ENCODE measurements at regions not wholly inside any gene's neighbourhood (a gene's known extent, or its start where the extent isn't known, plus 50 kb on each side); places are given as distances from the start of the nearest gene placed in this dataset.
"Not testable (repeated sequence)": the region's sequence is repeated elsewhere in the genome, so short reads cannot be mapped to it uniquely, and the experiment has no call there.

GRCh38 chr1:112110031-112110430 is 120.6 kb upstream of the KCND3 start:
- TF ChIP-seq CTCF (IDR thresholded peaks at IDR 0.05; ENCODE audit: extremely low read depth, insufficient read depth, missing control alignments) = no peak
- no peak for DNase-seq (ENCODE audit: low spot score)
- in situ Hi-C loops (cut with MboI; ENCODE audit: low pct_unique_long_range_greater_than_20kb, low sequenced_read_pairs, unreplicated experiment) = no loop called here

- no peak for DNase-seq (ENCODE audit: low spot score)
- in situ Hi-C loops (cut with MboI; ENCODE audit: low pct_unique_long_range_greater_than_20kb, low sequenced_read_pairs, unreplicated experiment) = no loop called here
- no peak for TF ChIP-seq CTCF (IDR thresholded peaks at IDR 0.05; ENCODE audit: extremely low read depth, insufficient read depth, missing control alignments)
Observed at GRCh38 chr1:112111734-112112133, 122.3 kb upstream of the KCND3 start.

GRCh38 chr1:112114540-112114939 is 125.1 kb upstream of the KCND3 start:
- no peak for DNase-seq (ENCODE audit: low spot score)

GRCh38 chr1:112126598-112126997 is 137.1 kb upstream of the KCND3 start:
- in situ Hi-C loops (cut with MboI; ENCODE audit: low pct_unique_long_range_greater_than_20kb, low sequenced_read_pairs, unreplicated experiment) = no loop called here
- DNase-seq (ENCODE audit: low spot score) = no peak
- no peak for TF ChIP-seq CTCF (IDR thresholded peaks at IDR 0.05; ENCODE audit: extremely low read depth, insufficient read depth, missing control alignments)

More at GRCh38 chr1:112114540-112114939, 125.1 kb upstream of the KCND3 start:
- in situ Hi-C loops (cut with MboI; ENCODE audit: low pct_unique_long_range_greater_than_20kb, low sequenced_read_pairs, unreplicated experiment) = no loop called here
- TF ChIP-seq CTCF (IDR thresholded peaks at IDR 0.05; ENCODE audit: extremely low read depth, insufficient read depth, missing control alignments) = no peak

- DNase-seq (ENCODE audit: low spot score); in situ Hi-C loops (cut with MboI; ENCODE audit: low pct_unique_long_range_greater_than_20kb, low sequenced_read_pairs, unreplicated experiment): not testable (repeated sequence)
Observed at GRCh38 chr1:112127606-112128005, 138.1 kb upstream of the KCND3 start.

- in situ Hi-C loops (cut with MboI; ENCODE audit: low pct_unique_long_range_greater_than_20kb, low sequenced_read_pairs, unreplicated experiment) = no loop called here
- no peak for DNase-seq (ENCODE audit: low spot score)
- TF ChIP-seq CTCF (IDR thresholded peaks at IDR 0.05; ENCODE audit: extremely low read depth, insufficient read depth, missing control alignments) = no peak
Observed at GRCh38 chr1:112133487-112133886, 144.0 kb upstream of the KCND3 start.

GRCh38 chr1:112140743-112141142 is 151.3 kb upstream of the KCND3 start:
- TF ChIP-seq CTCF (IDR thresholded peaks at IDR 0.05; ENCODE audit: extremely low read depth, insufficient read depth, missing control alignments) = no peak
- in situ Hi-C loops (cut with MboI; ENCODE audit: low pct_unique_long_range_greater_than_20kb, low sequenced_read_pairs, unreplicated experiment) = no loop called here
- no peak for DNase-seq (ENCODE audit: low spot score)

All from GM13977 (cell line).